ENCODE measurements at regions not wholly inside any gene's neighbourhood (a gene's known extent, or its start where the extent isn't known, plus 50 kb on each side); places are given as distances from the start of the nearest gene placed in this dataset.
A peak's percentile ranks its signal among the peaks of the same experiment; 100 is the strongest.
"Not testable (repeated sequence)": the region's sequence is repeated elsewhere in the genome, so short reads cannot be mapped to it uniquely, and the experiment has no call there.

- not testable (repeated sequence) for H3K36me3 ChIP-seq (ENCODE audit: control insufficient read depth in 2 of 2, insufficient read depth in 2 of 2, low read length in 2 of 2); H3K9me3 ChIP-seq (ENCODE audit: control insufficient read depth in 2 of 2, low read length in 2 of 2); H3K27me3 ChIP-seq (ENCODE audit: control insufficient read depth in 1 of 2, insufficient read depth in 2 of 2, low read length in 2 of 2); H3K4me3 ChIP-seq (ENCODE audit: low read length in 2 of 2); H3K9ac ChIP-seq (ENCODE audit: low read length in 2 of 2)
- Histone ChIP-seq H3K4me1 (ENCODE audit: control insufficient read depth, insufficient read depth, low read length) (peaks cover 18% of the 10 kb centered on the region), H3K27ac (ENCODE audit: low read length) (peak overlapping the region; percentile 82)
Measured at GRCh38 chr15:92804610-92804936, 95.6 kb upstream of the CHD2 start.

GRCh38 chr15:92805080-92805690, 94.9 kb upstream of the CHD2 start:
- Histone ChIP-seq H3K9ac (ENCODE audit: low read length in 2 of 2) (no peak overlapping the region), H3K4me3 (ENCODE audit: low read length in 2 of 2) (no peak overlapping the region), H3K27ac (ENCODE audit: low read length) (peak overlapping the region; percentile 82), H3K36me3 (ENCODE audit: control insufficient read depth in 2 of 2, insufficient read depth in 2 of 2, low read length in 2 of 2) (no peaks in the 10 kb centered on the region), H3K4me1 (ENCODE audit: control insufficient read depth, insufficient read depth, low read length) (peaks cover 24% of the 10 kb centered on the region), H3K9me3 (ENCODE audit: control insufficient read depth in 2 of 2, low read length in 2 of 2) (no peaks in the 10 kb centered on the region), H3K27me3 (ENCODE audit: control insufficient read depth in 1 of 2, insufficient read depth in 2 of 2, low read length in 2 of 2) (no peaks in the 10 kb centered on the region)

GRCh38 chr15:92806171-92806570, 94.0 kb upstream of the CHD2 start:
- H3K9me3 ChIP-seq (ENCODE audit: control insufficient read depth in 2 of 2, low read length in 2 of 2); H3K9ac ChIP-seq (ENCODE audit: low read length in 2 of 2); H3K27ac ChIP-seq (ENCODE audit: low read length); H3K4me3 ChIP-seq (ENCODE audit: low read length in 2 of 2); H3K36me3 ChIP-seq (ENCODE audit: control insufficient read depth in 2 of 2, insufficient read depth in 2 of 2, low read length in 2 of 2); H3K27me3 ChIP-seq (ENCODE audit: control insufficient read depth in 1 of 2, insufficient read depth in 2 of 2, low read length in 2 of 2): not testable (repeated sequence)
- H3K4me1 ChIP-seq (ENCODE audit: control insufficient read depth, insufficient read depth, low read length) = peaks cover 28% of the 10 kb centered on the region

- no peak overlapping the region for H3K4me3 ChIP-seq (ENCODE audit: low read length in 2 of 2)
- no peaks in the 10 kb centered on the region for H3K27me3 ChIP-seq (ENCODE audit: control insufficient read depth in 1 of 2, insufficient read depth in 2 of 2, low read length in 2 of 2)
- no peaks in the 10 kb centered on the region for H3K9me3 ChIP-seq (ENCODE audit: control insufficient read depth in 2 of 2, low read length in 2 of 2)
- peaks cover 34% of the 10 kb centered on the region for H3K4me1 ChIP-seq (ENCODE audit: control insufficient read depth, insufficient read depth, low read length)
- no peak overlapping the region for H3K9ac ChIP-seq (ENCODE audit: low read length in 2 of 2)
- H3K27ac ChIP-seq (ENCODE audit: low read length) = no peak overlapping the region
- no peaks in the 10 kb centered on the region for H3K36me3 ChIP-seq (ENCODE audit: control insufficient read depth in 2 of 2, insufficient read depth in 2 of 2, low read length in 2 of 2)
Measured at GRCh38 chr15:92806763-92807162, 93.4 kb upstream of the CHD2 start.

- Histone ChIP-seq H3K9me3 (ENCODE audit: control insufficient read depth in 2 of 2, low read length in 2 of 2) (no peaks in the 10 kb centered on the region), H3K27me3 (ENCODE audit: control insufficient read depth in 1 of 2, insufficient read depth in 2 of 2, low read length in 2 of 2) (no peaks in the 10 kb centered on the region), H3K27ac (ENCODE audit: low read length) (peak overlapping the region; percentile 98), H3K9ac (ENCODE audit: low read length in 2 of 2) (peak overlapping the region in 1 of 2 donors; percentile 43), H3K36me3 (ENCODE audit: control insufficient read depth in 2 of 2, insufficient read depth in 2 of 2, low read length in 2 of 2) (no peaks in the 10 kb centered on the region), H3K4me1 (ENCODE audit: control insufficient read depth, insufficient read depth, low read length) (peaks cover 34% of the 10 kb centered on the region), H3K4me3 (ENCODE audit: low read length in 2 of 2) (peak overlapping the region; percentile 47 to 67)
Measured at GRCh38 chr15:92807971-92808571, 92.1 kb upstream of the CHD2 start.

GRCh38 chr15:92808598-92809063, 91.5 kb upstream of the CHD2 start:
- Histone ChIP-seq H3K27ac (ENCODE audit: low read length) (peak overlapping the region; percentile 98), H3K36me3 (ENCODE audit: control insufficient read depth in 2 of 2, insufficient read depth in 2 of 2, low read length in 2 of 2) (no peaks in the 10 kb centered on the region), H3K9ac (ENCODE audit: low read length in 2 of 2) (peak overlapping the region in 1 of 2 donors; percentile 43), H3K4me1 (ENCODE audit: control insufficient read depth, insufficient read depth, low read length) (peaks cover 32% of the 10 kb centered on the region), H3K27me3 (ENCODE audit: control insufficient read depth in 1 of 2, insufficient read depth in 2 of 2, low read length in 2 of 2) (no peaks in the 10 kb centered on the region), H3K9me3 (ENCODE audit: control insufficient read depth in 2 of 2, low read length in 2 of 2) (no peaks in the 10 kb centered on the region), H3K4me3 (ENCODE audit: low read length in 2 of 2) (peak overlapping the region; percentile 47 to 67)

- Histone ChIP-seq H3K4me3 (ENCODE audit: low read length in 2 of 2) (peak overlapping the region; percentile 79 to 90), H3K9me3 (ENCODE audit: control insufficient read depth in 2 of 2, low read length in 2 of 2) (no peaks in the 10 kb centered on the region), H3K27me3 (ENCODE audit: control insufficient read depth in 1 of 2, insufficient read depth in 2 of 2, low read length in 2 of 2) (no peaks in the 10 kb centered on the region), H3K36me3 (ENCODE audit: control insufficient read depth in 2 of 2, insufficient read depth in 2 of 2, low read length in 2 of 2) (no peaks in the 10 kb centered on the region), H3K4me1 (ENCODE audit: control insufficient read depth, insufficient read depth, low read length) (peaks cover 27% of the 10 kb centered on the region), H3K27ac (ENCODE audit: low read length) (peak overlapping the region; percentile 98), H3K9ac (ENCODE audit: low read length in 2 of 2) (peak overlapping the region; percentile 91 to 98)
Measured at GRCh38 chr15:92809064-92809879, 90.9 kb upstream of the CHD2 start.

- H3K4me1 ChIP-seq (ENCODE audit: control insufficient read depth, insufficient read depth, low read length) = peaks cover 27% of the 10 kb centered on the region
- H3K9me3 ChIP-seq (ENCODE audit: control insufficient read depth in 2 of 2, low read length in 2 of 2) = no peaks in the 10 kb centered on the region
- H3K9ac ChIP-seq (ENCODE audit: low read length in 2 of 2) = peak overlapping the region; percentile 91 to 98
- H3K27me3 ChIP-seq (ENCODE audit: control insufficient read depth in 1 of 2, insufficient read depth in 2 of 2, low read length in 2 of 2) = no peaks in the 10 kb centered on the region
- peak overlapping the region; percentile 79 to 90 for H3K4me3 ChIP-seq (ENCODE audit: low read length in 2 of 2)
- peak overlapping the region; percentile 98 for H3K27ac ChIP-seq (ENCODE audit: low read length)
- no peaks in the 10 kb centered on the region for H3K36me3 ChIP-seq (ENCODE audit: control insufficient read depth in 2 of 2, insufficient read depth in 2 of 2, low read length in 2 of 2)
Measured at GRCh38 chr15:92809880-92810361, 90.2 kb upstream of the CHD2 start.

- peak overlapping the region; percentile 79 to 90 for H3K4me3 ChIP-seq (ENCODE audit: low read length in 2 of 2)
- no peaks in the 10 kb centered on the region for H3K9me3 ChIP-seq (ENCODE audit: control insufficient read depth in 2 of 2, low read length in 2 of 2)
- H3K27ac ChIP-seq (ENCODE audit: low read length) = peak overlapping the region; percentile 98
- H3K36me3 ChIP-seq (ENCODE audit: control insufficient read depth in 2 of 2, insufficient read depth in 2 of 2, low read length in 2 of 2) = no peaks in the 10 kb centered on the region
- peaks cover 27% of the 10 kb centered on the region for H3K4me1 ChIP-seq (ENCODE audit: control insufficient read depth, insufficient read depth, low read length)
- H3K9ac ChIP-seq (ENCODE audit: low read length in 2 of 2) = peak overlapping the region; percentile 91 to 98
- H3K27me3 ChIP-seq (ENCODE audit: control insufficient read depth in 1 of 2, insufficient read depth in 2 of 2, low read length in 2 of 2) = no peaks in the 10 kb centered on the region
Measured at GRCh38 chr15:92810418-92811138, 89.5 kb upstream of the CHD2 start.

GRCh38 chr15:92811148-92811913, 88.8 kb upstream of the CHD2 start:
- Histone ChIP-seq H3K4me3 (ENCODE audit: low read length in 2 of 2) (peak overlapping the region; percentile 79 to 90), H3K9me3 (ENCODE audit: control insufficient read depth in 2 of 2, low read length in 2 of 2) (no peaks in the 10 kb centered on the region), H3K27me3 (ENCODE audit: control insufficient read depth in 1 of 2, insufficient read depth in 2 of 2, low read length in 2 of 2) (no peaks in the 10 kb centered on the region), H3K9ac (ENCODE audit: low read length in 2 of 2) (peak overlapping the region; percentile 91 to 98), H3K27ac (ENCODE audit: low read length) (peak overlapping the region; percentile 98), H3K4me1 (ENCODE audit: control insufficient read depth, insufficient read depth, low read length) (peaks cover 27% of the 10 kb centered on the region), H3K36me3 (ENCODE audit: control insufficient read depth in 2 of 2, insufficient read depth in 2 of 2, low read length in 2 of 2) (no peaks in the 10 kb centered on the region)

All from stomach smooth muscle (tissue), 2 donors.